ENCODE measurements at regions not wholly inside any gene's neighbourhood (a gene's known extent, or its start where the extent isn't known, plus 50 kb on each side); places are given as distances from the start of the nearest gene placed in this dataset.

GRCh38 chr5:71905834-71906711, 187.0 kb downstream of the CARTPT start:
- TF ChIP-seq, protein P1, sequence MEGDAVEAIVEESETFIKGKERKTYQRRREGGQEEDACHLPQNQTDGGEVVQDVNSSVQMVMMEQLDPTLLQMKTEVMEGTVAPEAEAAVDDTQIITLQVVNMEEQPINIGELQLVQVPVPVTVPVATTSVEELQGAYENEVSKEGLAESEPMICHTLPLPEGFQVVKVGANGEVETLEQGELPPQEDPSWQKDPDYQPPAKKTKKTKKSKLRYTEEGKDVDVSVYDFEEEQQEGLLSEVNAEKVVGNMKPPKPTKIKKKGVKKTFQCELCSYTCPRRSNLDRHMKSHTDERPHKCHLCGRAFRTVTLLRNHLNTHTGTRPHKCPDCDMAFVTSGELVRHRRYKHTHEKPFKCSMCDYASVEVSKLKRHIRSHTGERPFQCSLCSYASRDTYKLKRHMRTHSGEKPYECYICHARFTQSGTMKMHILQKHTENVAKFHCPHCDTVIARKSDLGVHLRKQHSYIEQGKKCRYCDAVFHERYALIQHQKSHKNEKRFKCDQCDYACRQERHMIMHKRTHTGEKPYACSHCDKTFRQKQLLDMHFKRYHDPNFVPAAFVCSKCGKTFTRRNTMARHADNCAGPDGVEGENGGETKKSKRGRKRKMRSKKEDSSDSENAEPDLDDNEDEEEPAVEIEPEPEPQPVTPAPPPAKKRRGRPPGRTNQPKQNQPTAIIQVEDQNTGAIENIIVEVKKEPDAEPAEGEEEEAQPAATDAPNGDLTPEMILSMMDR (IDR thresholded peaks at IDR 0.05) = no peak
- no peak overlapping the region for H3K27ac ChIP-seq

DNA sequence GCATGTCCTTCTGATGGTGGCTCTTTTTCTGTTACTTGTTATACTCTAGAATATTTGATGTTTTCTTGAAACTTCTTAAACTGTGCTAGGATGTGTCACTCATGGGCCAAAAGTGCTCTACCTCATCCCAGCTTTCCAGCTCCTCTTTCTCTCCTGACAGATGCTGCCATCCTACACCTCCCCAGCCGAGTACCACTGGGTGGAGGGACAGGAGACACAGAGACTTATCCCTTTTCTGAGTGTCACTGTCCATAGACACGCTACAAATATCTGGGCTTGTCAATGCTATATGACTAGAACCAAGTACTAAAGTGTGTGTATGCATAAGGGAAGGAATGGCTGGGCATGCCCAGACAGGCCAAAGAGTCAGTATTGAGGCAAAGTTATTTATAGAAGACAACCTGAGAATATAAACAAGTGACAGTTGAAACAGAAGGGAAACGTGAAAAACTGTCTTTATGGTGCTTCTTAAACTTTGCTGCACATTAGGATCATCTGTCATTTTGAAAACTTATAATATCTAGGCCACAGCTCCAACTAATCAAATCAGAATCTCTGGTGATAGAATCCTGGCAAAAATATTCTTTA, 188.0 kb downstream of the CARTPT start:
- H3K27ac ChIP-seq = no peak overlapping the region
- TF ChIP-seq, protein P1 (IDR thresholded peaks at IDR 0.05) = no peak
- no peak for TF ChIP-seq ZFX (IDR thresholded peaks at IDR 0.05; ENCODE audit: borderline replicate concordance)

DNA sequence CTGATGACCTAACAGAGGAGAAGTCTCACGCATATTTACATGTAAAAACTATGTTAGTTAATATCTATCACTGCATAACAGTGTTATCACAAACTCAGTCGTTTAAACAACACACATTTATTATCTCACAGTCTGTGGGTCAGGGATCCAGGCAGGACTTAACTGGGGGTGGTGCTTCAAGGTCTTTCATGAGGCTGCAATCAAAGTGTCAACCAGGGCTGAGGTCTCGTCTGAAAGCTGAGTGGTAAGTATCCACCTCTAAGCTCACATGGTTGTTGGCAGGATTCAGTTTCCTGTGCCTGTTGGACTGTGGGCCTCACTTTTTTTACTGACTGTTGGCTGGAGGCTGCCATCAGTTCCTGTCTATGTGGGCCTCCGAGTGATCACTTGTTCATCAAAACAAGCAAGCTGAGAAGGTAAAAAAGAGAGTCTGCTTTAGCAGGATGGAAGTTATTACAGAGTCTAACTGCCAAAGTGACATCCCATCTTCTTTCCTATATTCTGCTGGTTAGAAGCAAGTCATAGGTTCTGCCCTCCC, 188.6 kb downstream of the CARTPT start:
- H3K27ac ChIP-seq = no peak overlapping the region
- TF ChIP-seq, protein P1 (IDR thresholded peaks at IDR 0.05) = no peak
- TF ChIP-seq ZFX (IDR thresholded peaks at IDR 0.05; ENCODE audit: borderline replicate concordance) = no peak

- H3K27ac ChIP-seq = no peak overlapping the region
- TF ChIP-seq ZFX (IDR thresholded peaks at IDR 0.05; ENCODE audit: borderline replicate concordance) = no peak
- TF ChIP-seq, protein P1 (IDR thresholded peaks at IDR 0.05) = no peak
These were observed 191.7 kb downstream of the CARTPT start for GRCh38 chr5:71910741-71911140.

- H3K27ac ChIP-seq = no peak overlapping the region
- TF ChIP-seq, protein P1 (IDR thresholded peaks at IDR 0.05) = no peak
- no peak for TF ChIP-seq ZFX (IDR thresholded peaks at IDR 0.05; ENCODE audit: borderline replicate concordance)
These were observed 192.9 kb downstream of the CARTPT start for GRCh38 chr5:71912021-71912420.

GRCh38 chr5:71914281-71914680, 193.0 kb upstream of the MAP1B start:
- no peak overlapping the region for H3K27ac ChIP-seq
- TF ChIP-seq, protein P1 (IDR thresholded peaks at IDR 0.05) = no peak
- TF ChIP-seq ZFX (IDR thresholded peaks at IDR 0.05; ENCODE audit: borderline replicate concordance) = no peak

Data from 22Rv1 (cell line).